NCI-H526 treated with DMSO at 0.1 percent for 48 hours (cell line): ENCODE measurements at regions not wholly inside any gene's neighbourhood (a gene's known extent, or its start where the extent isn't known, plus 50 kb on each side); places are given as distances from the start of the nearest gene placed in this dataset.
A peak's percentile ranks its signal among the peaks of the same experiment; 100 is the strongest.

Experiments used
- DNase-seq: peaks from one replicate; lab custom pipeline; 2025; lab: John Stamatoyannopoulos, UW

GRCh38 chr1:237999426-238000052, 108.8 kb upstream of the ZP4 start:
- DNase-seq, result no peak

DNA sequence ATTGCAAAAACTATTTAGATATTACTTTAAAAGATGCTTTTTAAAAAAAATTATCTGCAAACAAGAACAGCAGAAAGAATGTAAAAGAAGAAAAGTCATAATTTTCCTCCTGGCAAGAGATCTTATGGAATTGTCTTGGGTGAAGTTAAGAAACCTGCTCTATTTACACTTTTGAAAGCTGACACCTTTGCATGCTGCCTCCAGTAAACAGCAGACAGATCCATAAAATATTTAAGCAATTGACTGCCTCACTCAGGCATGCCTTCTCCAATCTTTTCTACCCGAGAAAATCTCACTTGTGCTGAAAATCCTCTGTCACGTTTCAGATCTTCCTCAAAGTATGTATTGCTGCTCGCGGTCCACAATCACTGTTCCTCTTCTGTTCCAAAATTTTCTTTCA, 107.9 kb upstream of the ZP4 start:
- DNase-seq, result no peak

DNA sequence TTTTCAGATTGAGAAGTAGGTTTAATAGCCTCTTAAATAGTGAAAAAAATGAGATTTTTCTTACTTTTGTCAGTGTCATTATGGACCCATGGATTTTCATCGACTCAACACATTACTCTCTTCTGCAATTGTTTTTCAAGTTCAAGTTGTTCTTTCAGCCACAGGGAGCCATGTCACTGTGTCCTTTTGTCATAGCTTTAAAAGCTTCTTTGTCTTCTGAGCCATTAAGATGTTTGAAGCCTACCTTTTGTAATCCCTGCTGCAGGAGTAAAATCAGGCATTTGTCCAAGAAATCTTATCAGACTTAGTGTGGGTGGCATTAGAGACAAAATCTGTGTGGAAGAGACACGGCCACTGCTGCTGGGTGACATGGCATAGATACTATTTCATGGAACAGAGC, 92.8 kb upstream of the ZP4 start:
- DNase-seq, result no peak

GRCh38 chr1:237981223-237981622, 90.5 kb upstream of the ZP4 start:
- DNase-seq, result no peak

- no peak for DNase-seq
These were observed 85.6 kb upstream of the ZP4 start for GRCh38 chr1:237976331-237976730.

- DNase-seq, result no peak
These were observed 85.2 kb upstream of the ZP4 start for GRCh38 chr1:237975903-237976302.

- DNase-seq, result no peak
These were observed 84.7 kb upstream of the ZP4 start for GRCh38 chr1:237975376-237975775.

GRCh38 chr1:237972186-237972585, 81.5 kb upstream of the ZP4 start:
- no peak for DNase-seq

GRCh38 chr1:237962985-237963384, 72.3 kb upstream of the ZP4 start:
- DNase-seq, result peak; percentile 53

DNA sequence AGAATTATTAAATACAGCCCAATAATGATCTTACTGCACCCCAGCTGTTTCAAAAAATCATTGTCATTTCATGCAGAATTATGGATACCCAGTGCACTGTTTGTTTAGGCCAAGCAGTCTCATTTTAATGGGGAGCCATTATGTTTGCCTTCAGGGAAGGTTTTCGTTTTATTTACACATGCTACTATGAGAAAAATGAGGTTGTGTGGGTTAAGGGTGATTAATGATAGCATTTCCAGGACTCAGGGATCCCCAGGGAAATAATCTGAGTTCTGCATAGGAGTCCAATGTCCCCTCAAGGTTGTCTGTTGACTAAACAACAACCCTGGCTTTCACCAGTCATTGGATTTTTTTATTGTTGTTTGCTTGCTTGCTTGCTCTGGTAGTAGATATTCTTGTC, 71.0 kb upstream of the ZP4 start:
- peak; percentile 68 for DNase-seq

- DNase-seq, result no peak
These were observed 69.1 kb upstream of the ZP4 start for GRCh38 chr1:237959838-237960237.

DNA sequence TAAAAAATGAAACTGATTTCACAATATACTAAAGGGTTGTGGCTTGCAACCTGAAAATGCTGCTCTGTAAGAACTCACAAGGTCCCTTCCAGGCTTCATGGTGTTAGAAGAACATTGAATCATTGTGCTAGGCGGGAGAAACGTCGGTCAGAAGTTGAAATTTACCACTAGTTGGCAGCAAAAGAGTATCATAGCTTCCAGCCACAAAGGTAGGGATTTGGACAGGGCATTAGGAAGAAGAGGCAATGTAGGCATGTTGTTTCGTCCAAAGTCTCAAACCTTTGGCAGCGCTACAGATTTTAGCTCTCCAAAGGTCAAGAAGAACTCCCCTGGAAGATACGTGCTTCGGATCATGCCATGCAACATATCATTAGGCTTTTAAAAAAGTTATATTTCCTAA, 62.5 kb upstream of the ZP4 start:
- DNase-seq, result no peak
